WTC11 (cell line): ENCODE measurements at regions not wholly inside any gene's neighbourhood (a gene's known extent, or its start where the extent isn't known, plus 50 kb on each side); places are given as distances from the start of the nearest gene placed in this dataset.

ENCODE experiments used
- ATAC-seq: fragments of 200-7000 bp; cut with Tn5 transposase; 2 replicates; pipeline ENCODE4 v1.10.0; 2021; ENCODE audit warnings: mild to moderate bottlenecking, moderate library complexity
- CTCF ChIA-PET: fragments of 300-600 bp; sonication (Branson Sonifier 250); formaldehyde crosslinking; loops from one replicate; lab custom pipeline; 2021; ENCODE audit warnings: antibody characterized with exemption; lab: Charles Lee
- POLR2A ChIA-PET: fragments of 350-600 bp; sonication (Branson Sonifier 250); formaldehyde crosslinking; loops from one replicate; lab custom pipeline; 2021; ENCODE audit warnings: antibody characterized with exemption; lab: Charles Lee
- DNase-seq: peaks from one replicate; pipeline ENCODE4 v3.0.0; 2021; ENCODE audit warnings: low spot score
- H3K27ac Mint-ChIP-seq: 2 replicates; pipeline ENCODE4 v1.8.0; 2021; ENCODE audit warnings: mixed read lengths
- H3K27me3 Mint-ChIP-seq: 2 replicates; pipeline ENCODE4 v1.8.0; 2021; ENCODE audit warnings: low read depth, mild to moderate bottlenecking, moderate library complexity, mixed read lengths
- H3K36me3 Mint-ChIP-seq: 2 replicates; pipeline ENCODE4 v1.8.0; 2021; ENCODE audit warnings: mixed read lengths
- H3K4me1 Mint-ChIP-seq: 2 replicates; pipeline ENCODE4 v1.8.0; 2022; ENCODE audit warnings: mixed read lengths
- H3K4me3 Mint-ChIP-seq: 2 replicates; pipeline ENCODE4 v1.8.0; 2021; ENCODE audit warnings: mild to moderate bottlenecking, moderate library complexity, mixed read lengths
- H3K9me3 Mint-ChIP-seq: 2 replicates; pipeline ENCODE4 v1.8.0; 2021; ENCODE audit warnings: mixed read lengths
- GTF2I ChIP-seq: fragments of 250-450 bp; sonication (Bioruptor Pico); conservative IDR thresholded peaks from 2 replicates; pipeline ENCODE4 v1.4.0; 2021; ENCODE audit warnings: mild to moderate bottlenecking
- JAZF1 ChIP-seq: fragments of 250-450 bp; sonication (Bioruptor Pico); IDR thresholded peaks from 2 replicates; pipeline ENCODE4 v1.9.0; 2021; ENCODE audit warnings: moderate library complexity, mild to moderate bottlenecking, inconsistent platforms
- MYBL2 ChIP-seq: sonication (generic); formaldehyde crosslinking; IDR thresholded peaks from 2 replicates; pipeline ENCODE4 v1.8.1; 2023; ENCODE audit warnings: mild to moderate bottlenecking, moderate library complexity, missing genetic modification reagents
- NFYB ChIP-seq: sonication (generic); formaldehyde crosslinking; conservative IDR thresholded peaks from 2 replicates; pipeline ENCODE4 v1.8.0; 2022; ENCODE audit warnings: low read depth, missing genetic modification reagents
- SP1 ChIP-seq: sonication (generic); formaldehyde crosslinking; conservative IDR thresholded peaks from 2 replicates; pipeline ENCODE4 v1.8.1; 2022; ENCODE audit warnings: missing genetic modification reagents
- TCF7 ChIP-seq: sonication (generic); formaldehyde crosslinking; IDR thresholded peaks from 2 replicates; pipeline ENCODE4 v1.8.0; 2022; ENCODE audit warnings: mild to moderate bottlenecking, low read depth, missing genetic modification reagents, moderate library complexity
- ZNF121 ChIP-seq: sonication (generic); formaldehyde crosslinking; IDR thresholded peaks from 2 replicates; pipeline ENCODE4 v1.8.0; 2023; ENCODE audit warnings: missing genetic modification reagents
- ZNF317 ChIP-seq: sonication (generic); formaldehyde crosslinking; IDR thresholded peaks from 2 replicates; pipeline ENCODE4 v1.8.1; 2023; ENCODE audit warnings: low read depth, mild to moderate bottlenecking, moderate library complexity, missing genetic modification reagents, borderline replicate concordance
- TF ChIP-seq, protein P1 (sequence below): sonication (generic); formaldehyde crosslinking; IDR thresholded peaks from 2 replicates; pipeline ENCODE4 v1.8.0; 2023; ENCODE audit warnings: missing genetic modification reagents, mild to moderate bottlenecking, borderline replicate concordance
- TF ChIP-seq, protein P2 (sequence below): fragments of 250-450 bp; sonication (Bioruptor Pico); IDR thresholded peaks from 2 replicates; pipeline ENCODE4 v2.1.2; 2022; ENCODE audit warnings: mild to moderate bottlenecking, moderate library complexity
- TF ChIP-seq, protein P3 (sequence below): sonication (generic); formaldehyde crosslinking; IDR thresholded peaks from 2 replicates; pipeline ENCODE4 v1.8.1; 2022; ENCODE audit warnings: missing genetic modification reagents, borderline replicate concordance
- TF ChIP-seq, protein P4 (sequence below): sonication (generic); formaldehyde crosslinking; IDR thresholded peaks from 2 replicates; pipeline ENCODE4 v1.8.0; 2022; ENCODE audit warnings: missing genetic modification reagents
- TF ChIP-seq, protein P5 (sequence below): sonication (generic); formaldehyde crosslinking; IDR thresholded peaks from 2 replicates; pipeline ENCODE4 v1.8.1; 2022; ENCODE audit warnings: low read depth, mild to moderate bottlenecking, moderate library complexity, missing genetic modification reagents, borderline replicate concordance
- TF ChIP-seq, protein P6 (sequence below): sonication (generic); formaldehyde crosslinking; IDR thresholded peaks from 2 replicates; pipeline ENCODE4 v1.8.1; 2022; ENCODE audit warnings: mild to moderate bottlenecking, moderate library complexity, missing genetic modification reagents
- TF ChIP-seq, protein P7 (sequence below): fragments of 250-450 bp; sonication (Bioruptor Pico); IDR thresholded peaks from 2 replicates; pipeline ENCODE4 v1.9.0; 2021; ENCODE audit warnings: mild to moderate bottlenecking

DNA sequence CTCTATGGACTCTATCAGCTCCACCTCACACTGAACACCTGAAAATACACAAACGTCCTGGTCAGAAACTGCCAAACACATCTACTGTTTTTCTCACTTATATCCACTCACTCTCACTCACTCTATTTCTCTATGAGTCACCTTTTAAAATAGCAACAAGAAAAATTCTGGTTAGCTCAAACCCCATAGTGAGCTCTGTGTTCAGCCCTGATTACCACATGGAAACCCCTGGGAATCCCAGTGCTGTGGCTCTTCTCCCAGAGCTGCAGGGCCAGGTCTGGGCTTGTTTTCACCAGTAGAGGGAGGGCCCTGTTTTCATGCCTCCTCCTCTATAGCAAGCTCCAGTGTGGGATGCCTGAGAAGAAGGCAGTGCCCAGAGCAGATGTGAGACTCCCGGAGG lies 1126.1 kb downstream of the TMEM121 start:
- ChIA-PET POLR2A (no interaction called here), CTCF (no interaction called here)
- peaks cover 74% of the 10 kb centered on the region for H3K36me3 Mint-ChIP-seq
- no peak overlapping the region for H3K4me3 Mint-ChIP-seq
- H3K27ac Mint-ChIP-seq, result no peak overlapping the region
- peaks cover 80% of the 10 kb centered on the region for H3K9me3 Mint-ChIP-seq
- H3K27me3 Mint-ChIP-seq, result peaks cover 8% of the 10 kb centered on the region
- no peak for TF ChIP-seq TCF7 (CRISPR knock-in tag)
- no peak for TF ChIP-seq GTF2I
- no peak for TF ChIP-seq NFYB (CRISPR knock-in tag)
- TF ChIP-seq, protein P1, sequence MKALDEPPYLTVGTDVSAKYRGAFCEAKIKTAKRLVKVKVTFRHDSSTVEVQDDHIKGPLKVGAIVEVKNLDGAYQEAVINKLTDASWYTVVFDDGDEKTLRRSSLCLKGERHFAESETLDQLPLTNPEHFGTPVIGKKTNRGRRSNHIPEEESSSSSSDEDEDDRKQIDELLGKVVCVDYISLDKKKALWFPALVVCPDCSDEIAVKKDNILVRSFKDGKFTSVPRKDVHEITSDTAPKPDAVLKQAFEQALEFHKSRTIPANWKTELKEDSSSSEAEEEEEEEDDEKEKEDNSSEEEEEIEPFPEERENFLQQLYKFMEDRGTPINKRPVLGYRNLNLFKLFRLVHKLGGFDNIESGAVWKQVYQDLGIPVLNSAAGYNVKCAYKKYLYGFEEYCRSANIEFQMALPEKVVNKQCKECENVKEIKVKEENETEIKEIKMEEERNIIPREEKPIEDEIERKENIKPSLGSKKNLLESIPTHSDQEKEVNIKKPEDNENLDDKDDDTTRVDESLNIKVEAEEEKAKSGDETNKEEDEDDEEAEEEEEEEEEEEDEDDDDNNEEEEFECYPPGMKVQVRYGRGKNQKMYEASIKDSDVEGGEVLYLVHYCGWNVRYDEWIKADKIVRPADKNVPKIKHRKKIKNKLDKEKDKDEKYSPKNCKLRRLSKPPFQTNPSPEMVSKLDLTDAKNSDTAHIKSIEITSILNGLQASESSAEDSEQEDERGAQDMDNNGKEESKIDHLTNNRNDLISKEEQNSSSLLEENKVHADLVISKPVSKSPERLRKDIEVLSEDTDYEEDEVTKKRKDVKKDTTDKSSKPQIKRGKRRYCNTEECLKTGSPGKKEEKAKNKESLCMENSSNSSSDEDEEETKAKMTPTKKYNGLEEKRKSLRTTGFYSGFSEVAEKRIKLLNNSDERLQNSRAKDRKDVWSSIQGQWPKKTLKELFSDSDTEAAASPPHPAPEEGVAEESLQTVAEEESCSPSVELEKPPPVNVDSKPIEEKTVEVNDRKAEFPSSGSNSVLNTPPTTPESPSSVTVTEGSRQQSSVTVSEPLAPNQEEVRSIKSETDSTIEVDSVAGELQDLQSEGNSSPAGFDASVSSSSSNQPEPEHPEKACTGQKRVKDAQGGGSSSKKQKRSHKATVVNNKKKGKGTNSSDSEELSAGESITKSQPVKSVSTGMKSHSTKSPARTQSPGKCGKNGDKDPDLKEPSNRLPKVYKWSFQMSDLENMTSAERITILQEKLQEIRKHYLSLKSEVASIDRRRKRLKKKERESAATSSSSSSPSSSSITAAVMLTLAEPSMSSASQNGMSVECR (CRISPR knock-in tag), result no peak
- TF ChIP-seq, protein P2, sequence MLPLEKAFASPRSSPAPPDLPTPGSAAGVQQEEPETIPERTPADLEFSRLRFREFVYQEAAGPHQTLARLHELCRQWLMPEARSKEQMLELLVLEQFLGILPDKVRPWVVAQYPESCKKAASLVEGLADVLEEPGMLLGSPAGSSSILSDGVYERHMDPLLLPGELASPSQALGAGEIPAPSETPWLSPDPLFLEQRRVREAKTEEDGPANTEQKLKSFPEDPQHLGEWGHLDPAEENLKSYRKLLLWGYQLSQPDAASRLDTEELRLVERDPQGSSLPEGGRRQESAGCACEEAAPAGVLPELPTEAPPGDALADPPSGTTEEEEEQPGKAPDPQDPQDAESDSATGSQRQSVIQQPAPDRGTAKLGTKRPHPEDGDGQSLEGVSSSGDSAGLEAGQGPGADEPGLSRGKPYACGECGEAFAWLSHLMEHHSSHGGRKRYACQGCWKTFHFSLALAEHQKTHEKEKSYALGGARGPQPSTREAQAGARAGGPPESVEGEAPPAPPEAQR (CRISPR knock-in tag), result no peak
- TF ChIP-seq, protein P3, sequence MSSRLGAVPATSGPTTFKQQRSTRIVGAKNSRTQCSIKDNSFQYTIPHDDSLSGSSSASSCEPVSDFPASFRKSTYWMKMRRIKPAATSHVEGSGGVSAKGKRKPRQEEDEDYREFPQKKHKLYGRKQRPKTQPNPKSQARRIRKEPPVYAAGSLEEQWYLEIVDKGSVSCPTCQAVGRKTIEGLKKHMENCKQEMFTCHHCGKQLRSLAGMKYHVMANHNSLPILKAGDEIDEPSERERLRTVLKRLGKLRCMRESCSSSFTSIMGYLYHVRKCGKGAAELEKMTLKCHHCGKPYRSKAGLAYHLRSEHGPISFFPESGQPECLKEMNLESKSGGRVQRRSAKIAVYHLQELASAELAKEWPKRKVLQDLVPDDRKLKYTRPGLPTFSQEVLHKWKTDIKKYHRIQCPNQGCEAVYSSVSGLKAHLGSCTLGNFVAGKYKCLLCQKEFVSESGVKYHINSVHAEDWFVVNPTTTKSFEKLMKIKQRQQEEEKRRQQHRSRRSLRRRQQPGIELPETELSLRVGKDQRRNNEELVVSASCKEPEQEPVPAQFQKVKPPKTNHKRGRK, result no peak
- TF ChIP-seq ZNF317 (CRISPR knock-in tag), result no peak
- TF ChIP-seq, protein P4, sequence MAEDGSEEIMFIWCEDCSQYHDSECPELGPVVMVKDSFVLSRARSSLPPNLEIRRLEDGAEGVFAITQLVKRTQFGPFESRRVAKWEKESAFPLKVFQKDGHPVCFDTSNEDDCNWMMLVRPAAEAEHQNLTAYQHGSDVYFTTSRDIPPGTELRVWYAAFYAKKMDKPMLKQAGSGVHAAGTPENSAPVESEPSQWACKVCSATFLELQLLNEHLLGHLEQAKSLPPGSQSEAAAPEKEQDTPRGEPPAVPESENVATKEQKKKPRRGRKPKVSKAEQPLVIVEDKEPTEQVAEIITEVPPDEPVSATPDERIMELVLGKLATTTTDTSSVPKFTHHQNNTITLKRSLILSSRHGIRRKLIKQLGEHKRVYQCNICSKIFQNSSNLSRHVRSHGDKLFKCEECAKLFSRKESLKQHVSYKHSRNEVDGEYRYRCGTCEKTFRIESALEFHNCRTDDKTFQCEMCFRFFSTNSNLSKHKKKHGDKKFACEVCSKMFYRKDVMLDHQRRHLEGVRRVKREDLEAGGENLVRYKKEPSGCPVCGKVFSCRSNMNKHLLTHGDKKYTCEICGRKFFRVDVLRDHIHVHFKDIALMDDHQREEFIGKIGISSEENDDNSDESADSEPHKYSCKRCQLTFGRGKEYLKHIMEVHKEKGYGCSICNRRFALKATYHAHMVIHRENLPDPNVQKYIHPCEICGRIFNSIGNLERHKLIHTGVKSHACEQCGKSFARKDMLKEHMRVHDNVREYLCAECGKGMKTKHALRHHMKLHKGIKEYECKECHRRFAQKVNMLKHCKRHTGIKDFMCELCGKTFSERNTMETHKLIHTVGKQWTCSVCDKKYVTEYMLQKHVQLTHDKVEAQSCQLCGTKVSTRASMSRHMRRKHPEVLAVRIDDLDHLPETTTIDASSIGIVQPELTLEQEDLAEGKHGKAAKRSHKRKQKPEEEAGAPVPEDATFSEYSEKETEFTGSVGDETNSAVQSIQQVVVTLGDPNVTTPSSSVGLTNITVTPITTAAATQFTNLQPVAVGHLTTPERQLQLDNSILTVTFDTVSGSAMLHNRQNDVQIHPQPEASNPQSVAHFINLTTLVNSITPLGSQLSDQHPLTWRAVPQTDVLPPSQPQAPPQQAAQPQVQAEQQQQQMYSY (CRISPR knock-in tag), result no peak
- TF ChIP-seq, protein P5, sequence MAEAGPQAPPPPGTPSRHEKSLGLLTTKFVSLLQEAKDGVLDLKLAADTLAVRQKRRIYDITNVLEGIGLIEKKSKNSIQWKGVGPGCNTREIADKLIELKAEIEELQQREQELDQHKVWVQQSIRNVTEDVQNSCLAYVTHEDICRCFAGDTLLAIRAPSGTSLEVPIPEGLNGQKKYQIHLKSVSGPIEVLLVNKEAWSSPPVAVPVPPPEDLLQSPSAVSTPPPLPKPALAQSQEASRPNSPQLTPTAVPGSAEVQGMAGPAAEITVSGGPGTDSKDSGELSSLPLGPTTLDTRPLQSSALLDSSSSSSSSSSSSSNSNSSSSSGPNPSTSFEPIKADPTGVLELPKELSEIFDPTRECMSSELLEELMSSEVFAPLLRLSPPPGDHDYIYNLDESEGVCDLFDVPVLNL (CRISPR knock-in tag), result no peak
- TF ChIP-seq SP1 (CRISPR knock-in tag), result no peak
- no peak for TF ChIP-seq MYBL2
- DNase-seq (no peak), ATAC-seq (no peak)
- no peaks in the 10 kb centered on the region for H3K4me1 Mint-ChIP-seq

DNA sequence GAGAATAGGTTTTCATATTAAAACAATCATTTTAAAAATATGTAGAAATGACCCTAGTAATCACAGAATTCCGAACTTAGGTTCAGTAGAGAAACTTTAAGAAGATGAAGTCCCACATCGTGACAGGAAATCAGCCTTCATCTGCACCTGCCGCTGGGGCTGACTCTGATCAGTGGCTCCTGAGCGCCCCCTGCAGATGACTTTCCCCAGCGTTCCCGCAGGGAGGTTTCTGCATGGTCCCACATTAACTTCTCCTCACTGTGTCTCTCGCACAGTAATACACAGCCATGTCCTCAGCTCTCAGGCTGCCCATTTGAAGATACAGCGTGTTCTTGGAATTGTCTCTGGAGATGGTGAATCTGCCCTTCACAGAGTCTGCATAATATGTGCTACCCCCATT lies 1131.1 kb downstream of the TMEM121 start:
- Mint-ChIP-seq H3K9me3 (peaks cover 72% of the 10 kb centered on the region), H3K36me3 (peaks cover 62% of the 10 kb centered on the region), H3K4me3 (no peak overlapping the region), H3K27ac (no peak overlapping the region), H3K4me1 (no peaks in the 10 kb centered on the region), H3K27me3 (peaks cover 4% of the 10 kb centered on the region; the same call in 1 of the 2 replicates)
- ATAC-seq (no peak), DNase-seq (no peak)
- POLR2A ChIA-PET, result no interaction called here
- CTCF ChIA-PET, result no interaction called here
- TF ChIP-seq ZNF121 (CRISPR knock-in tag) (no peak), JAZF1 (CRISPR knock-in tag) (no peak)
- TF ChIP-seq, protein P5 (CRISPR knock-in tag), result no peak
- TF ChIP-seq, protein P6, sequence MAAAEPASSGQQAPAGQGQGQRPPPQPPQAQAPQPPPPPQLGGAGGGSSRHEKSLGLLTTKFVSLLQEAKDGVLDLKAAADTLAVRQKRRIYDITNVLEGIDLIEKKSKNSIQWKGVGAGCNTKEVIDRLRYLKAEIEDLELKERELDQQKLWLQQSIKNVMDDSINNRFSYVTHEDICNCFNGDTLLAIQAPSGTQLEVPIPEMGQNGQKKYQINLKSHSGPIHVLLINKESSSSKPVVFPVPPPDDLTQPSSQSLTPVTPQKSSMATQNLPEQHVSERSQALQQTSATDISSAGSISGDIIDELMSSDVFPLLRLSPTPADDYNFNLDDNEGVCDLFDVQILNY (CRISPR knock-in tag), result no peak
- TF ChIP-seq, protein P4 (CRISPR knock-in tag), result no peak
- TF ChIP-seq, protein P7, sequence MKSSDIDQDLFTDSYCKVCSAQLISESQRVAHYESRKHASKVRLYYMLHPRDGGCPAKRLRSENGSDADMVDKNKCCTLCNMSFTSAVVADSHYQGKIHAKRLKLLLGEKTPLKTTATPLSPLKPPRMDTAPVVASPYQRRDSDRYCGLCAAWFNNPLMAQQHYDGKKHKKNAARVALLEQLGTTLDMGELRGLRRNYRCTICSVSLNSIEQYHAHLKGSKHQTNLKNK (CRISPR knock-in tag), result no peak
